Neural crest cell (in vitro differentiated cells): ENCODE measurements at regions not wholly inside any gene's neighbourhood (a gene's known extent, or its start where the extent isn't known, plus 50 kb on each side); places are given as distances from the start of the nearest gene placed in this dataset.
"Not testable (repeated sequence)": the region's sequence is repeated elsewhere in the genome, so short reads cannot be mapped to it uniquely, and the experiment has no call there.

Experiments used
- DNase-seq: peaks from one replicate; pipeline ENCODE4 v3.0.0; 2021; ENCODE audit warnings: low read depth, mixed read lengths, low spot score
- H3K27ac Mint-ChIP-seq: one replicate; pipeline ENCODE4 v1.8.0; 2021; ENCODE audit warnings: mild to moderate bottlenecking, mixed read lengths; ENCODE audit not compliant: unreplicated experiment
- H3K27me3 Mint-ChIP-seq: 2 replicates; pipeline ENCODE4 v1.8.0; 2021; ENCODE audit warnings: low read depth, mild to moderate bottlenecking, mixed read lengths
- H3K36me3 Mint-ChIP-seq: 2 replicates; pipeline ENCODE4 v1.8.0; 2021; ENCODE audit warnings: low read depth, mild to moderate bottlenecking, mixed read lengths
- H3K4me1 Mint-ChIP-seq: 2 replicates; pipeline ENCODE4 v1.8.0; 2021; ENCODE audit warnings: mixed read lengths
- H3K4me3 Mint-ChIP-seq: one replicate; pipeline ENCODE4 v1.8.0; 2021; ENCODE audit warnings: mild to moderate bottlenecking, mixed read lengths
- H3K9me3 Mint-ChIP-seq: 2 replicates; pipeline ENCODE4 v1.8.0; 2021; ENCODE audit warnings: mixed read lengths
- CTCF ChIP-seq: fragments of 200-600 bp; sonication (generic); conservative IDR thresholded peaks from 2 replicates; pipeline ENCODE4 v1.5.0; 2021; ENCODE audit warnings: antibody characterized with exemption, mild to moderate bottlenecking

- Mint-ChIP-seq H3K4me3 (no peak overlapping the region), H3K36me3 (no peaks in the 10 kb centered on the region), H3K9me3 (no peaks in the 10 kb centered on the region), H3K27me3 (peaks cover 77% of the 10 kb centered on the region), H3K4me1 (no peaks in the 10 kb centered on the region), H3K27ac (no peak overlapping the region)
- no peak for TF ChIP-seq CTCF
- DNase-seq: no peak
Measured at GRCh38 chr10:122780391-122780790, 65.3 kb downstream of the CUZD1 start.

GRCh38 chr10:122779924-122780323 is 65.7 kb downstream of the CUZD1 start:
- no peak for TF ChIP-seq CTCF
- no peak overlapping the region for H3K4me3 Mint-ChIP-seq
- H3K9me3 Mint-ChIP-seq: no peaks in the 10 kb centered on the region
- H3K27ac Mint-ChIP-seq: no peak overlapping the region
- no peaks in the 10 kb centered on the region for H3K36me3 Mint-ChIP-seq
- H3K27me3 Mint-ChIP-seq: peaks cover 76% of the 10 kb centered on the region
- DNase-seq: no peak
- H3K4me1 Mint-ChIP-seq: no peaks in the 10 kb centered on the region

- no peaks in the 10 kb centered on the region for H3K9me3 Mint-ChIP-seq
- no peaks in the 10 kb centered on the region for H3K36me3 Mint-ChIP-seq
- H3K4me1 Mint-ChIP-seq: no peaks in the 10 kb centered on the region
- H3K4me3 Mint-ChIP-seq: no peak overlapping the region
- no peak for DNase-seq
- TF ChIP-seq CTCF: no peak
- H3K27ac Mint-ChIP-seq: no peak overlapping the region
- H3K27me3 Mint-ChIP-seq: peaks cover 75% of the 10 kb centered on the region
Measured at GRCh38 chr10:122777515-122778059, 68.1 kb downstream of the CUZD1 start.

GRCh38 chr10:122774231-122774630 is 71.4 kb downstream of the CUZD1 start:
- H3K9me3 Mint-ChIP-seq: no peaks in the 10 kb centered on the region
- no peak for DNase-seq
- peaks cover 71% of the 10 kb centered on the region for H3K27me3 Mint-ChIP-seq
- no peak overlapping the region for H3K27ac Mint-ChIP-seq
- no peak overlapping the region for H3K4me3 Mint-ChIP-seq
- H3K36me3 Mint-ChIP-seq: no peaks in the 10 kb centered on the region
- TF ChIP-seq CTCF: no peak
- no peaks in the 10 kb centered on the region for H3K4me1 Mint-ChIP-seq

- H3K4me1 Mint-ChIP-seq, DNase-seq, H3K27ac Mint-ChIP-seq, H3K4me3 Mint-ChIP-seq, H3K9me3 Mint-ChIP-seq, H3K36me3 Mint-ChIP-seq: not testable (repeated sequence)
- peaks cover 67% of the 10 kb centered on the region for H3K27me3 Mint-ChIP-seq
Measured at GRCh38 chr10:122771404-122771803, 71.8 kb upstream of the C10orf120 start.

GRCh38 chr10:122768389-122768745 is 68.7 kb upstream of the C10orf120 start:
- Mint-ChIP-seq H3K27me3 (peaks cover 64% of the 10 kb centered on the region), H3K9me3 (peaks cover 1% of the 10 kb centered on the region), H3K27ac (no peak overlapping the region), H3K36me3 (no peaks in the 10 kb centered on the region), H3K4me3 (no peak overlapping the region), H3K4me1 (no peaks in the 10 kb centered on the region)
- no peak for DNase-seq
- TF ChIP-seq CTCF: no peak
